Mesothelial cell of epicardium (in vitro differentiated cells): ENCODE measurements at regions not wholly inside any gene's neighbourhood (a gene's known extent, or its start where the extent isn't known, plus 50 kb on each side); places are given as distances from the start of the nearest gene placed in this dataset.

ENCODE experiments used
- DNase-seq, 2 experiments: peaks; one replicate each; pipeline ENCODE4 v3.0.0; 2021; ENCODE audit warnings: low spot score in 2 of 2; ENCODE audit not compliant: unreplicated experiment in 2 of 2
- H3K27ac Mint-ChIP-seq: 2 replicates; pipeline ENCODE4 v1.8.0; 2021; ENCODE audit warnings: mixed read lengths
- H3K27me3 Mint-ChIP-seq: 2 replicates; pipeline ENCODE4 v1.8.0; 2021; ENCODE audit warnings: low read depth, mixed read lengths
- H3K36me3 Mint-ChIP-seq: 2 replicates; pipeline ENCODE4 v1.8.0; 2021; ENCODE audit warnings: mixed read lengths
- H3K4me1 Mint-ChIP-seq: 2 replicates; pipeline ENCODE4 v1.8.0; 2021; ENCODE audit warnings: mixed read lengths
- H3K4me3 Mint-ChIP-seq: 2 replicates; pipeline ENCODE4 v1.8.0; 2021; ENCODE audit warnings: mild to moderate bottlenecking, moderate library complexity, mixed read lengths
- H3K9me3 Mint-ChIP-seq: 2 replicates; pipeline ENCODE4 v1.8.0; 2021; ENCODE audit warnings: mixed read lengths
- TF ChIP-seq, protein P1 (sequence below): fragments of 200-600 bp; sonication (generic); IDR thresholded peaks from one replicate; pipeline ENCODE4 v1.5.0; 2021; ENCODE audit warnings: antibody characterized with exemption; ENCODE audit not compliant: unreplicated experiment

DNA sequence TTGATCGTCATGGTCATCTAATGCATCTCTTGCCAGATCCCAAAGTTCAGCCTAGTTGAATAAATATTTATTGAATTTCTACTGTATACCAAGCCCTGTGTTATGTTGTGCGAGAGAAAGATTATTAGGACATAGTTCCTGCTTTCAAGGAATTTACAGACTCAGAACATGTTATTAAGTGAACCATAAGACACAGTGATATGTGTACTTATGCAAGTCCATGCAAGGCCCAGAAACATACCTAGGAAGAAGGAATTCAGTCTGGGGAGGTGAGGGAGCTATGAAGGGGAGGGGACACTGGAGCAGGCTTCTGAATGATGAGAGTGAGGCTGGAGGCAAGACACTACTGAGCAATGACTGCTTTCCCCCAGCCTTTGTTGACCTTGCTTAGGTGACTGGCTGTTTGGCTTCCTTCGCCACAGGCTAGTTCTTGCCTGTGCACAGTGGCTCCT, 81.4 kb downstream of the ACAA2 start:
- no peak for DNase-seq
- Mint-ChIP-seq H3K4me3 (no peak overlapping the region), H3K27me3 (no peaks in the 10 kb centered on the region), H3K36me3 (no peaks in the 10 kb centered on the region), H3K4me1 (peaks cover 38% of the 10 kb centered on the region), H3K9me3 (no peaks in the 10 kb centered on the region), H3K27ac (peak overlapping the region; percentile 74)
- TF ChIP-seq, protein P1, sequence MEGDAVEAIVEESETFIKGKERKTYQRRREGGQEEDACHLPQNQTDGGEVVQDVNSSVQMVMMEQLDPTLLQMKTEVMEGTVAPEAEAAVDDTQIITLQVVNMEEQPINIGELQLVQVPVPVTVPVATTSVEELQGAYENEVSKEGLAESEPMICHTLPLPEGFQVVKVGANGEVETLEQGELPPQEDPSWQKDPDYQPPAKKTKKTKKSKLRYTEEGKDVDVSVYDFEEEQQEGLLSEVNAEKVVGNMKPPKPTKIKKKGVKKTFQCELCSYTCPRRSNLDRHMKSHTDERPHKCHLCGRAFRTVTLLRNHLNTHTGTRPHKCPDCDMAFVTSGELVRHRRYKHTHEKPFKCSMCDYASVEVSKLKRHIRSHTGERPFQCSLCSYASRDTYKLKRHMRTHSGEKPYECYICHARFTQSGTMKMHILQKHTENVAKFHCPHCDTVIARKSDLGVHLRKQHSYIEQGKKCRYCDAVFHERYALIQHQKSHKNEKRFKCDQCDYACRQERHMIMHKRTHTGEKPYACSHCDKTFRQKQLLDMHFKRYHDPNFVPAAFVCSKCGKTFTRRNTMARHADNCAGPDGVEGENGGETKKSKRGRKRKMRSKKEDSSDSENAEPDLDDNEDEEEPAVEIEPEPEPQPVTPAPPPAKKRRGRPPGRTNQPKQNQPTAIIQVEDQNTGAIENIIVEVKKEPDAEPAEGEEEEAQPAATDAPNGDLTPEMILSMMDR, result no peak

DNA sequence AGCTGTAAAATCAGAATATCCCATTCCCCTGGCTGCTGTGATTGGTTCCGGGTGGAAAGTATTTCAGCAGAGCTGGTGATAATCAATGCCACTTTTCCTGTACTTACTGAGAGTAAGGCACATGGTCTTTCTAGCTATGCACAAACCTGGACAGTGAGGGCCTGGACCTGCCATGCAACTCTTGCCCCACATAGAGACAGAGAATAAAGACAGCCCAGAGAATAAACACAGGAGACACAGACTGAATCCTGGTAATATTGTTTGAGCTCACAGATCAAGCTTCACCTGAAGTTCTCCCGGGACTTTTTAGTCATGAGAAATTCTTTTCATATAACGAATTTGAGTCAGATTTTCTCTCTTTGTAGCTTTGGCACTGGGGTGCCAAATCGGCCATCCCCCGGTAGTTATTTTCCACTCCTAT, 81.9 kb downstream of the ACAA2 start:
- H3K27ac Mint-ChIP-seq, result peak overlapping the region; percentile 74

GRCh38 chr18:49730951-49731391, 82.4 kb downstream of the ACAA2 start:
- TF ChIP-seq, protein P1, result no peak
- Mint-ChIP-seq H3K36me3 (no peaks in the 10 kb centered on the region), H3K27me3 (no peaks in the 10 kb centered on the region), H3K9me3 (no peaks in the 10 kb centered on the region), H3K4me3 (no peak overlapping the region), H3K27ac (peak overlapping the region; percentile 74), H3K4me1 (peaks cover 43% of the 10 kb centered on the region)
- no peak for DNase-seq

More for the DNA sequence above, 81.9 kb downstream of the ACAA2 start:
- Mint-ChIP-seq H3K4me1 (peaks cover 38% of the 10 kb centered on the region), H3K27me3 (no peaks in the 10 kb centered on the region), H3K9me3 (no peaks in the 10 kb centered on the region), H3K36me3 (no peaks in the 10 kb centered on the region), H3K4me3 (no peak overlapping the region)
- DNase-seq, result no peak
- TF ChIP-seq, protein P1, result no peak

- Mint-ChIP-seq H3K4me3 (no peak overlapping the region), H3K9me3 (no peaks in the 10 kb centered on the region), H3K36me3 (no peaks in the 10 kb centered on the region), H3K27ac (peak overlapping the region; percentile 50), H3K27me3 (no peaks in the 10 kb centered on the region), H3K4me1 (peaks cover 58% of the 10 kb centered on the region)
- no peak for DNase-seq
- TF ChIP-seq, protein P1, result peak; percentile 32
Measured at GRCh38 chr18:49728542-49728941, 84.8 kb downstream of the ACAA2 start.

DNA sequence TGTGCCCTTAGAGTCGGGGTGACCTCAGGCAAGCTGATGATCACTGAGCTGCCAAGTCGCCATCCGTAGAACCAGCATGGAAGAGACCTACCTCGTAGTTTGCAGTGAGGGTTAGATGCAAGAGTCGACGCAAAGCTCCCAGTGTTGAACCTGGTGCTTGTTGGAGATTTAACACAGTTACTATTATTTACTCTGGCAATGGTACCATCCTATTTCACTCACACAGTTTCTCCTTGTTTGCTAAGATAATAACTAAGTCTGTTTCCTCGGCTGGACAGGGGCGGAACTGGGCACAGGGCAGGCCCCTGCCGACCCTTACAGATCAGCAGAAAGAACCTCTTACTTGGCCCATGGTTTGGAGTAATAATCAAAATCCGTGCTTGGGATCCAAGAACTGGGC, 85.5 kb downstream of the ACAA2 start:
- TF ChIP-seq, protein P1, result no peak
- H3K27ac Mint-ChIP-seq, result peak overlapping the region; percentile 99
- DNase-seq, result no peak
- H3K4me1 Mint-ChIP-seq, result peaks cover 62% of the 10 kb centered on the region
- no peaks in the 10 kb centered on the region for H3K9me3 Mint-ChIP-seq
- no peak overlapping the region for H3K4me3 Mint-ChIP-seq
- no peaks in the 10 kb centered on the region for H3K36me3 Mint-ChIP-seq
- H3K27me3 Mint-ChIP-seq, result no peaks in the 10 kb centered on the region

GRCh38 chr18:49726675-49726963, 86.7 kb downstream of the ACAA2 start:
- DNase-seq, result no peak
- TF ChIP-seq, protein P1, result no peak
- peaks cover 56% of the 10 kb centered on the region for H3K4me1 Mint-ChIP-seq
- peaks cover 3% of the 10 kb centered on the region for H3K9me3 Mint-ChIP-seq
- no peaks in the 10 kb centered on the region for H3K36me3 Mint-ChIP-seq
- peak overlapping the region; percentile 99 for H3K27ac Mint-ChIP-seq
- H3K27me3 Mint-ChIP-seq, result no peaks in the 10 kb centered on the region
- no peak overlapping the region for H3K4me3 Mint-ChIP-seq
